NCI-H1092 (cell line): ENCODE measurements at regions not wholly inside any gene's neighbourhood (a gene's known extent, or its start where the extent isn't known, plus 50 kb on each side); places are given as distances from the start of the nearest gene placed in this dataset.

Experiments
- DNase-seq: peaks from one replicate; lab custom pipeline; 2025; lab: John Stamatoyannopoulos, UW

GRCh38 chr2:190809139-190809764, 71.4 kb upstream of the GLS start:
- DNase-seq: no peak

DNA sequence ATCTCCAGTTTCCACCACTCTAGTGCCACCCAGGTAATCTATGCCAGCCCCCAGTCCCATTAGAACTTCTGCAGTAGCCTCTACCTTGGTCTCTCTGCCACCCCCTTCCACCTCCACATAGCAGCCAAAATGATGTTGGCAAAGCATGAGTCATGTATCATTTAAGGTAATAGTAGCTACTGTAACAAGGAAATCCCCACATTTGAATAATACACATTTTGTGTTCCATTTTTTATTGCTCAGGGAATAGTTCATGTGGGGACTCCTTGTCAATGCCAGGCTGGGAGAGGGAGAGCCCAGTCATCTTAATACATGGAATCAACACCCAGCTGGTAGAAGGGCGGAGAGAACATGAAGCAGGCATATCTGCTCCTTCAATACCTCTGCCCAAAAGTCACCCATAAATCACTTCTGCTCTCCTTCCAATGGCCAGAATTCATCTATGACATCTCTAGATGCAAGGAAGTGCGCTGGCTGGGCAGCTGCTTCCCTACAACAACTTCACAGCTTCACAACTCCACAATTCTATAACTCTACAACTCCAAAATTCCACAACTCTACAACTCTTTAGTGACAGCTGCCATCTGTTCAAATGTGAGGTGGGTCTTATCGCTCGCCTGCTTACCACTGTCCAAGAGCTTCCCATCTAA, 70.6 kb upstream of the GLS start:
- DNase-seq: no peak

DNA sequence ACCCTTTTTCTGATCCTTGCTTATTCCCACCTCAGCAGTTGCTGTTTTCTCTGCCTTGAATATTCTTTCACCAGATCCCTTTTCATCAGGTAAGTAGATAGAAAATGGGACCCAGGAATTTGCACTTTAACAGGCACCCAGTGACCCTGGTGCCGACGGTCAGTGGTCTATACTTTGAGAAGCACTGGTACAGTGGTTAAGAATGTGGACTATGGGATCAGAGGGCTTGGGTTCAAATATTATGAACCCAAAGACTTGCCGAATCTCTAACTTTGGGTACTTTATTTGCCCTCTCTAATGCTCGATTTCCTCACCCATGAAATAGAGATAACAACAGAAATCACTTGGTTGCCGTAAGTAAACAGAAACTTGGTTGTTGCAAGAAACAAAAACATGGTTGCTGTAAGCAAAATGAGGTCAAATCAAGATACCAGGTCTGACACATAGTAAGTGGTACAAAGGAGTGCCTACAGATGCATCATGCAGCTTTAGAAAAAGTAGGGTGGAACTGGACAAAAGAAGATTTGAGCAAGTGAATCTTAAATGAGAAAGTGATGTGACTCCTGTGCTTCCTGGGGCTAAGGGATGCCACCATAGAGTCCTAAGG, 69.5 kb upstream of the GLS start:
- no peak for DNase-seq

- DNase-seq: no peak
Measured at GRCh38 chr2:190811811-190812210, 68.8 kb upstream of the GLS start.

- DNase-seq: no peak
Measured at GRCh38 chr2:190812506-190813294, 67.9 kb upstream of the GLS start.

- DNase-seq: no peak
Measured at GRCh38 chr2:190815226-190815625, 65.4 kb upstream of the GLS start.

DNA sequence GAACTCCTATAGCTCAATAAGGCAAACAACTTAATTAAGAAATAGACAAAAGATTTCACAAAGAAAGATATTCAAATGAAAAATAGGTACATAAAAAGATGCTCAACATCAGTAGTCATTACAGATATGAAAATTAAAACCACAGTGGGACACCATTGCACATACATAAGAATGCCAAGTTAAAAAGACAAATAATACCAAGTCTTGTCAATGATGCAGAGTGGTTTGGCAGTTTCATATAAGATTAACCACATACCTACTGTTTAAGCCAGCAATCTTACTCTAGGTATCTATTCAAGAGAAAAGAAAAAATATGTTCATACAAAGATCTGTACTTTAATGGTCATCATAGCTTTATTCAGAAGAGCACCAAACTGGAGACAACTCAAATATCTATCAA, 63.5 kb upstream of the GLS start:
- DNase-seq: no peak

DNA sequence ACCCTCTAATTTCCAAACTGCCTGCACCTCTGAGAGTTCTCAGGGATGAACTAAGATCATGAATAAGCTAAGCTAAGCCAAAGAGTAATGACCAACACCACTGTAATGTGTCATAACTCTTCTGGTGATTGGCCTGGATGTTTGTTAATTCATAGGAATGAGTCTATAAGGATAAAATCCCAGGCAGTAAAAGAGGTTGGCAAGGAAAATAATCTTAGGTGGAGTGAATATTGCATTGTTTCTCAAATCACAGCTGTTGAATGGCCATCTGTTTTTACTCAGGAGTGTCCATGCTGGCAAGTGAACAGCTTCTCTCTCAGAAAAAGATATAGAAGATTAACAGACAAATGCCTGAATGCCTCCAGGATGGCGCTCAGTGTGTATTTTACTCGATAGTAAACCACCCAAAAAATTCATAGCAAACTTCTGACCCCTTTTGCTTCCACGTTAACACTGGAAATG, 60.8 kb upstream of the GLS start:
- no peak for DNase-seq

GRCh38 chr2:190820416-190820815, 60.2 kb upstream of the GLS start:
- no peak for DNase-seq

GRCh38 chr2:190822043-190822442, 58.6 kb upstream of the GLS start:
- DNase-seq: no peak

DNA sequence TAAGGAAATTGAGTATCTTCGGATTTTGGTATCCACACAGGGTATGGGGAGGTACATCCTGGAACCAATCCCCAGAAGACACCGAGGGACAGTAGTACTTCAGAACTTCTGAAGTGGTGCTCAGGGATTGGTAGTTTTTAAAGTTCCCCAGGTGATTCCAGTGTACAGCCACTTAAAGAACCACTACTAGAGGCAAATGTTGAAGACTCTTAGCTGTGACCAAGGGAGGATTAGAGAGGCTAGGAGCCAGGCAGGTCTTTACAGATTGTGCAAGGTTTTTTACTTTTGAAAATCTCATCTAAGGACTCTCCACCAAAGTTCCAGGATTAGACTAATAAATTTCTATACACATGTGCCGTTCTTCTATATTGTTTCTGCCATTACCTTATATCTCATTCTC, 52.9 kb upstream of the GLS start:
- DNase-seq: no peak

DNA sequence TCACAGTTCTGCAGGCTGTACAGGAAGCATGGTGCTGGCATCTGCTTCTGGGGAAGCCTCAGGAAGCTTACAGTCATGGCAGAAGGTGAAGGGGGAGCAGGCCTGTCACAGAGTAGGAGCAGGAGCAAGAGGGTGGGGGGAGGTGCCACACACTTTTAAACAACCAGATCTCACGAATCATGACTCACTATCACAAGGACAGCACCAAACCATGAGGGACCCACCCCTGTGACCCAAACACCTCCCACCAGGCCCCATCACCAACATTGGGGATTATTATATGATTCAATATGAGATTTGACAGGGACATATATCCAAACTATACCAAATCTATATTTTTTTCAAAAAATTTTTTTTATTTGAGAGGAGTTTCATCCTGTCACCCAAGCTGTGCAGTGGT, 51.0 kb upstream of the GLS start:
- no peak for DNase-seq
